Stimulated activated CD4-positive, alpha-beta T cell treated with anti-CD3 and anti-CD28 coated beads, Interleukin-4, amount 100 ng/mL, for 4 hours (primary cell): ENCODE measurements at regions not wholly inside any gene's neighbourhood (a gene's known extent, or its start where the extent isn't known, plus 50 kb on each side); places are given as distances from the start of the nearest gene placed in this dataset.
"Not testable (repeated sequence)": the region's sequence is repeated elsewhere in the genome, so short reads cannot be mapped to it uniquely, and the experiment has no call there.

Experiments
- DNase-seq, 2 experiments: peaks; one replicate each; pipeline ENCODE4 v3.0.0-alpha.2; 2020

- no peak for DNase-seq
These were observed 1210.4 kb downstream of the TYW1 start for GRCh38 chr7:68206946-68207485.

- DNase-seq, result no peak
These were observed 1211.0 kb downstream of the TYW1 start for GRCh38 chr7:68207676-68208075.

DNA sequence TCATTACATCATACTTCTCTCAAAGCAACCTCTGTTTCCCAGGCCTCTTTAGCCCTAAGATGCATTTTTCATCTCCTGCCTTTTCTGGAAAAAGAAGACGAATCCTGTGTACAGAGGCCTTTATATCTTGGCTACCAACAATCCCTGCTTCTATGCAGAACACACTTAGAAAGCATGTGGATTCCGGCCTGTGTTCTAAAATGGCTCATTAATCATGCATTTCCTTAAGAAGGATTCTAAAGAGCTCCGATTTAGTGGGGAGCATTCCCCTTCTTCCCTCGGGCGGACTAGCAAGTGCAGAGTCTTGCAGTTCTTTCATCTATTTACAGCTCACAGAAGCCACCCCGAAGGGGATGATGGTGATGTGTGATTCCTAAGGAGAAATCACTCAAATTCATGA, 1212.9 kb downstream of the TYW1 start:
- no peak for DNase-seq

DNA sequence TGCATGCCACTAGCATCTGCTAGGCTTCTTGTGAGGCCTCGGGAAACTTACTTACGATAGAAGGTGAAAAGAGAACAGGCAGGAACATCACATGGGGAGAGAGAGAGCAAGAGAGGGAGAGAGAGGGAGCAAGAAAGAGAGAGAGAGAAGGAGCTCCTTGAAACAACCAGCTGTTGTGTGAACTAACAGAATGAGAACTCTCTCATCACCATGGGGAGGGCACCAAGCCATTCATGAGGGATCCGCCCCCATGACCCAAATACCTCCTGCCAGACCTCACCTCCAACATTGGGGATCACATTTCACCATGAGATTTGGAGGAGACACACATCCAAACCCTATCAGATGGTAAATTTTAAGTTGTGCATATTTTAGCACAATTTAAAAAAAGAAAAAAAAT, 1217.2 kb downstream of the TYW1 start:
- DNase-seq, result no peak

- no peak for DNase-seq
These were observed 1219.4 kb downstream of the TYW1 start for GRCh38 chr7:68216051-68216450.

DNA sequence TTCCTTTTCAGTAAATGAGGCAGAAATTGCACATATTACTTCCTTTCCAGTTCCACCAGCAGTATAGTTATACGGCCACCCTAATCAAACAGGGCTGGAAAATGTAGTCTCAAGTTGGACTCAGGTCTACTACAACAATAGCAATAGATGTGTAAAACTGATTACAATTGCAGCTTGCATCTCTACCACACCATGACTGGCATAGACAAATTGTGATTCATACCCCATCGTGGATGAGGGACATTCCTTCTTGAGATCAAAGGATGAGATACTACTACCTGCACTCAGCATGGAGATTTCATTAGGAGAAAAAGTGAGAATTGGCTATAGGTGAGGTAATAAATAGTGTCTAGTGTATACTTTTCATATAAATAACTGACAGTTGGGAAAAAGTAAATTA, 1220.8 kb downstream of the TYW1 start:
- no peak for DNase-seq

- DNase-seq, result no peak
These were observed 1221.8 kb downstream of the TYW1 start for GRCh38 chr7:68218461-68218860.

GRCh38 chr7:68222311-68222710, 1225.7 kb downstream of the TYW1 start:
- DNase-seq, result no peak

- DNase-seq, result no peak
These were observed 1227.6 kb downstream of the TYW1 start for GRCh38 chr7:68224041-68224741.

DNA sequence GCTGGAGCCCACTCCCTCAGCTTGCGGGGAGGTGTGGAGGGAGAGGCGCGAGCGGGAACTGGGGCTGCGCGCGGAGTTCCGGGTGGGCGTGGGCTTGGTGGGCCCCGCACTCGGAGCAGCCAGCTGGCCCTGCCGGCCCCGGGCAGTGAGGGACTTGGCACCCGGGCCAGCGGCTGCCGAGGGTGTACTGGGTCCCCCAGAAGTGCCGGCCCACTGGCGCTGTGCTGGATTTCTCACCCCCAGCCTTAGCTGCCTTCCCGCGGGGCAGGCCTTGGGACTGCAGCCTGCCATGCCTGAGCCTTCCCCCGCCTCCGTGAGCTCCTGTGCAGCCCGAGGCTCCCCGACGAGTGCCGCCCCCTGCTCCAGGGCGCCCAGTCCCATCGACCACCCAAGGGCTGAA, 1234.4 kb downstream of the TYW1 start:
- not testable (repeated sequence) for DNase-seq

GRCh38 chr7:68235937-68236336, 1239.3 kb downstream of the TYW1 start:
- DNase-seq, result no peak

DNA sequence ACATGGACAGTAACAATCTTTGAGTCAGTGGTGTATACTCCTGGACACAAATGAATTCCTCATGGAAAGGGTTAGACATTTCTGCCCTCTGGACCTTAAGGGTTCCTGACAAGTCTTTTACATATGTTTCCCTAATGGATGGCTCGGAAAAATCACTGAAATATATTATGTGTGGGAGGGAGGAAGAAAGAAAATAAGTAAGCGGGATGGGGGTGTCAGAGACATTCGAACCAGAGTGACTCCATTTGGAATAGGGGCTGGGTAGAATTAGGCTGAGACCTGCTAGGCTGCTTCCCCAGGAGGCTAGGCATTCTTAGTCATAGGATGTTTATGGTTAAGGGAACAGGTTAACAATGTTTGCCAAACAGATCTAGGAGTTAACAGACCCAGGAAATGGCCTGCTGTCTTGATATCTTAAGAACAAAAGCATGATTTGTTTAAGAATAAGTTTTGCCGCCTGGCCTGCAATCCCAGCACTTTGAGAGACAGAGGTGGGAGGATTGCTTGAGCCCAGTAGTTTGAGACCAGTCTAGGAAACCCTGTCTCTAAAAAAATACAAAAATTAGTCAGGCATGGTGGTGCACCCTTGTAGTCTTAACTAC, 1241.7 kb downstream of the TYW1 start:
- DNase-seq, result no peak

DNA sequence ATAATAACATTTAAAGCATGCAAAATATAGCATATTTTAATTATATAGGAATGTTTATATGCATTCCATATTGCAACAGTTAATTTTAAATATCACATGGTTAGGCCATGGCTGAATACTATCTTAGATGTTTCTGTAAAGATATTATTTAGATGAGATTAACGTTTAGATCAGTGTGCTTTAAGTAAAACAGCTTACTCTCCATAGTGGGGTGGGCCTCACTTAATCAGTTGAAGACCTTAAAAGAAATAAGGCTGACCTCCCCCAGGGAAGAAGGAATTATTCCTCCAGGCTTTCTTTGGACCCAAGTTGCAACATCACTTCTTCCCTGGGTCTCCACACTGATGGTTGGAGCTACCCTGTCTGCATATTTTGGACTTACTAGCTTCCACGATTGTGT, 1246.5 kb downstream of the TYW1 start:
- DNase-seq, result no peak

DNA sequence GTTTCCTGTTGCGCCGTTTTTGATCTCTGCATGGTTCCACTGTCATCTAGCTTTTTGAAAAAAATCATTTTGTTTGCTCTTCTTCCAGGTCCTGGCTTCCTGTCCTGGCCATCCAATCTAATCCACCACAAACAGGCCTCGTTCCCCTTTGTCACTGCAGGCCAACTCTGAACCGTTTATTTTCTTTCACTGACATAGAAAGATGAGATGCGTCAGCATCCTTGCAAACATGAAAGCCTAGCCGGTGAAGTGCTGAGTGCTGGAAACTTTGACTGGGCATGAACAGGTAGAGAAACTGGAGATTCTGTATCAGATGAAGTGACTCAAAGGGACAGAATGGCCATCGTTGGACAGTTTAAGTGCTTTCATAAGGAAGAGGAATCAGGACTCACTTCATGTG, 1247.8 kb downstream of the TYW1 start:
- DNase-seq, result no peak

DNA sequence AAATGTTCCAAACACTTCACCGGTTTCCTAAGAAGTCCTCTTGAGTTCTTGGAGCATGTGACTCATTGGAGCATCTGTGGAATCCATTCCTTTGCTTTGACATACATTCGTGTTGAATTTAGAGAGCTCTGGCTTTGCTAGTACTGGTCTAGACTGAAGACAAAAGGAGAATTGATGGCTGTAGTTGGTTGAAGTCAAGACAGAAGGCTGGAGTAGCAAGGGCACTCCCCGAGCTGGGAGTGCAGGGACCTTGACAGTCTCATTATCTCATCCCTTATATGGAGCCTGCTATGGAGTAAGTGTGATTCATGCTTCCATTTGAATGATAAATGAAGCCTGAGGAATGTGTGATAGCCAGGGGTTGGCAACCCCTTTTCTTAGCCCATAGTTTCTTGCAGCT, 1249.1 kb downstream of the TYW1 start:
- DNase-seq, result no peak

DNA sequence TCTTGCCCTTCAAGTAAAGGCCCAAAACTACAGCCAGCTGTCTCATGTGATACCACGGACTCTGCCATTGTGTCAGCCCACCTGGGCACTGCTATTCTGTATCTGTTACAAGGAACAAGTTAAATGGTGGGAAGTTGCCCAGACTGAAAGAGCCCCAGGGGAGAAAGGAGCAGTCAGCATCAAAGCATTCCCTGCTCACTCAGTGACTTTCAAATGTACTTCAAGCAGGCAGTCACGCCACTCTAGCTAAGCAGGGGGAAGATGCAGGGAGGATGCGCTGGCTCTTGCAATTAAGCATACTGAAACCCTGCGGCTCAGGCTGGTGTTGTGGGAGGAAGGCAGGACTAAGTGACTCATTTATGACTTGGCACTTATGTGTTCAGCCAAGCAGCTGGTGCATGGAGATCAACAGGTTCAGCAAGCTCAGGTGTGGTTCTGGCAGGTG, 1249.6 kb downstream of the TYW1 start:
- no peak for DNase-seq

DNA sequence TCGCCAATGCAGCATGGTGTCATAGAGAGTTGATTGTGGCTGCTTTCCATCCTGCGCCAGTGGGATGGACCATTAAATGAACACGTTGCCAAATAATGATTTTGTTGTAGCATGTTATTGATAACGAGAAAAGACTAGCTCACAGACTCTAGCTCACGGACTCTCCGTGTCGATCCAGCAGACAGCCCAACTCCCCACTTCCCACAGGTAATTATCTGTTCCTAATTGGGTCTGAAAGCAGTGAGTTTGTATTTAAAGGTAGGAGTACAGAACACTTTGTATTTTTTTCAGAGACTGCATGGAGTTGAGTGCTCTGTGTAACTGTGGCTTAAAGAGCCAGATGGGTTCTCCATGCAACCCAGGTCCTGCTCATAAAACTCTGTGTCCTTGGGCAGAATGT, 1250.5 kb downstream of the TYW1 start:
- no peak for DNase-seq

- no peak for DNase-seq
These were observed 1250.9 kb downstream of the TYW1 start for GRCh38 chr7:68247571-68247970.

DNA sequence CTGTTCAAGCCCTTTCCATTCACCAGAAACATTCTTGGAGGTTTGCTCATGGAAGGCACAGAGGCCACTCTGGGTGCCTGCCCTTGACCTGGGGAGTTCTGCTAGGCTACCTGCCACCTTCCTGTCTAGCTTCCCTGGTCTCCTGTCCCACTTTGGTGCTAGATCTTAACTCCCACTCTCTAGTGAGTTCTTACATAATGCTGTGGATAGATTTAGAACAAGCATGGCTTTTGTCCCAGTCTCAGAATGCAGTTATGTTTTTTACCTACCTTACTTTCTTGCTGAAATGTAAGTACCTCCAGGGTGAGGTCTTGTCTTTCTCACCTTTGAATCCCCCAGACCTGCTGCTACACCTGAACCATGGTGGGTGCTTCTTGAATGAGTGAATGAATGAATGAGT, 1252.3 kb downstream of the TYW1 start:
- no peak for DNase-seq

DNA sequence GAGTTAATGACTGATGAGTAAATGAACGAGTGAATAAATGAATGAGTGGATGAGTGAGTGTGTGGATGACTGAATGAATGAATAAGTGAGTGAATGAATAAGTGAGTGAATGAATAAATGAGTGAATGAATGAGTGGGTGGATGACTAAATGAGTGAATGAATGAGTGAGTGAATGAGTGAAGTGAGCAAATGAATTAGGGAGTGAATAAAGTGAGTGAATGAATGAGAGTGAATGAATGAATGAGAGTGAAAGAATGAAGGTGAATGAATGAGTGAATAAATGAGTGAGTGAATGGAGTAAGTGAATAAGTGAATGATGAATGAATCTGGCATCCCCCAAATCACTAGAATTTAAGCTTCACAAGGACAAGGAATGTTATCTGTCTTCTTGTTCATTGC, 1253.0 kb downstream of the TYW1 start:
- no peak for DNase-seq

DNA sequence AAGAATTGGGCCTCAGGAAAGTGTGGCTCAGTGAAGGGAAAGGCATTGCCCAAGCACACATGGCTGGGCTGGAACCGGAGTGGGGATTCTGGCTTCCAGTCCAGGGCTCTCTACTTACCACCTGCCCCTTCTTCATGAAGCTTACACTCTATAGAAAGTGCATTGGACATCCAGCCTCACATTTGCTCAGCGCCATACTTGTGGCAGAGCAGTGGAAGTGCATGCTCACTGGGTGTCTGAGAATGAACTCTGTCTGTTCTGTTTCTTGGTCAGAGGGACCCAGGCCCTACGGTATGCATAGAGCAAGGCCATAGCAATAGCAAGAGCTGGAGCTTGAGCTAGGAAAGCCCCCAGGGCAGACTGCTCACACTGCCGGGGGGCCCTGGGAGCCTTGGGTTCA, 1253.5 kb downstream of the TYW1 start:
- DNase-seq, result no peak

DNA sequence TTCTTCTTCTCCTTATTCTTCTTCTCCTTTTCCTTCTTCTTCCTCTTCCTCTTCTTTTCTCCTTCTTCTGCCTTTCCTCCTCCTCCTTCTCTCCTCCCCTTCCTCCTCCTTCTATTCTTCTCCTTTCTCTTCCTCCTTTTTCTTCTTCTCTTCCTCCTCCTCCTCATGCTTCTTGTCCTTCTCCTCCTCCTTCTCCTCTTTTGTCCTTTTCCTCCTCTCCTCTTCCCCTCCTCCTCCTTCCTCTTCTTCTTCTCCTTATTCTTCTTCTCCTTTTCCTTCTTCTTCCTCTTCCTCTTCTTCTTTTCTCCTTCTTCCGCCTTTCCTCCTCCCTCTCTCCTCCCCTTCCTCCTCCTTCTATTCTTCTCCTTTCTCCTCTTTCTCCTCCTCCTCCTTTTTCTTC, 1258.2 kb downstream of the TYW1 start:
- not testable (repeated sequence) for DNase-seq

GRCh38 chr7:68256295-68256694, 1259.7 kb downstream of the TYW1 start:
- DNase-seq, result no peak

DNA sequence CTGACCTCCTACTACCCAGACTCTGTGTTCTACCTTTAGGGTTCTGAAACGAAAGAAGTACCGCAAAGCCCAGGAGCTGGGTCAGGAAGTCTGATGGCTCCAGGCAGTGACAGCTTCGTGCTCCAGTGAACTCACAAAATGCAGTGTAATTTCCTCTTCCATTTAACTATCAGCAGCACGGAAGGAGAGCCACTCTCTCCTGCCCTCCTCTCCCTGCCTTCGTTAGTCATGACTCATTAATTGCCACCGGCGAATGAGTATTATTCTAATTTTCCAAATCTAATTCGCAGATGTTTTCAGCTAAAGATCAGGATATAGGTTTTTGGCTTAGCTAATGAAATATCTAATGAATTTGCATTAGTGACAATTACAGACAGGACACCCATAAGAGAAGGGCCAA, 1262.0 kb downstream of the TYW1 start:
- no peak for DNase-seq

GRCh38 chr7:68265258-68265657, 1268.6 kb downstream of the TYW1 start:
- no peak for DNase-seq
